Epithelial cell of proximal tubule (primary cell): ENCODE measurements at regions not wholly inside any gene's neighbourhood (a gene's known extent, or its start where the extent isn't known, plus 50 kb on each side); places are given as distances from the start of the nearest gene placed in this dataset.

Experiments used
- DNase-seq: peaks from one replicate; pipeline ENCODE4 v3.0.0-alpha.2; 2011; ENCODE audit warnings: low read depth
- H3K4me3 ChIP-seq: 2 replicates; pipeline ENCODE4 v1.5.1; 2011; ENCODE audit warnings: low read depth, mild to moderate bottlenecking, low read length
- CTCF ChIP-seq: conservative IDR thresholded peaks from 2 replicates; pipeline ENCODE4 v1.5.1; 2012; ENCODE audit warnings: low read depth, mild to moderate bottlenecking, low read length

DNA sequence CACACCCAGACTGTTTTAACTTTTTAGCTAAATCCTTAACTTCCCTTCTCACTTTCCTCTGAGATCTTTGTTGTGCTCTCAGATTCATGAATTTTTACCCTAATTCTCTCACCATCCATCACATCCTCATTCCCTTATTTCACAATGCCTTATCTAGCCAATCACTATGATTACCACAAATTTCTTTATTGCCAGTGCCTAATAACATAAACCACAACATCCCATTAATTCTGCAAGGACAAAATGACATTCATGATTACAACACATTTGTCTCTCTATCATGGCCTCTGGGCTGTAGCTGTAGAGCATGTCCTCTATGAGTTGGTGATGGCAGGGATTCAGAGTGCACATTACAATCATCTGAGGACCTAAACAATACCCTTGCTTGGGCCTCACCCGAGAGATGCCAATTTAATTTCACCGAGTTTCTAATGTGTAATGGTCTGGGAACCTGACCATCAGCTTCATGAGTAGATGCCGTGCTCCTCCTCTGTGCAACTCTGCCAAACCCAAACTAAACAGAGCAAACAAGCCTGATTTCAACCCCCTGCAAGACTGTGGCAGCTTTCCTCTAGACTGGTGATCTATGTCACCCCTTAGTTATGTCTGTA, 99.3 kb downstream of the SPTSSA start:
- no peak for TF ChIP-seq CTCF
- no peak for DNase-seq
- no peak overlapping the region for H3K4me3 ChIP-seq

DNA sequence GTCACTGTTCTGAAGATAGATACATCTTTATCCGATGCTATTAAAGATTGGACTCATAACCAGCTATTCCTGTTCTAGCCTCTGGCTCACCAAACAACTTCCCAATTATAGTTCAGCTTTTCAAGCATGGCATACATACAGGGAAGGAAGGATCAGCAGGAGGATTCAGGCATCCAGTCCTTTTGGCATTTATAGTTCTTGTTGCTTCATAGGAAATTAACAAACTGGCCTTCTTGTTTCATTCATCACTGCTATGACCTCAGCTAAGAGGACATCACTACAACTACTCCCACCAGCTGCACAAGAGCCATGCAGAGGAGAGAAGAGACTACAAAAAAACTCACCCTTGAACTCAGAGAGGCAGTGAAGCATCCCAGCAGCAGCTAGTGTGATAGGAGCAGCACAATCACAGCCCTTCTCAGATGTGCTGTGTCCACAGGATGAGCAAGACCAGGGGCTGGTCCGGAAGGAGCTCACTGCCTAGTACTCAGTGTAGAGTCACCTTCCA, 100.5 kb downstream of the SPTSSA start:
- TF ChIP-seq CTCF, result no peak
- DNase-seq, result no peak
- H3K4me3 ChIP-seq, result no peak overlapping the region

DNA sequence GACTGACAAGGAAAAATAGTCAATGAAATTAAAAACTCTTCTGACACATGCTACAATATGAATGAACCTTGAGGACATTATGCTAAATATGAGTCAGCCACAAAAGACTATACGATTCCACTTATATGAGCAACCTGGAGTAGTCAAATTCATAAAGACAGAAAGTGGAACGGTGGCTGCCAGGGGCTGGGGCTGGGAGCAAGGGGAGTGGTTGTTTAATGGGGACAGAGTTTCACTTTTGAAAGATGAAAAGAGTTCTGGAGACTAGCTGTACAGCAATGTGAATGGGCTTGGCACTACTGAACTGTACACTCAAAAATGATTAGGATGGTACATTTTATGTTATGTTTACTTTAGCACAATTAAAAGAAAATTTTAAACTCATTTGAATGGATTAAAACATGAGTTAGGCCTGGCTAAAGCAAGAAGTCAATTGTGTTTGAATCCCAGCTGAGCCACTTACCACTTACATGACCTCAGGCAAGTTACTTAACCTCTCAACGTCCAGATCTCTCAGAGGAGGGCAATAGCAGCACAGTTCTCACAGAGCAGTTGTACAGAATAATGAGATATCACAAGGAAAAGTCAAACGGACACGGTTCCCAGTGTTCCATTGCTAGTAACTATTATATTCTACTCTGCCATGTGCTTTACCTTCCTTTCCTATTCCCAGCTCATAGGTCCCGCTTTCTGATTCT, 102.5 kb downstream of the SPTSSA start:
- no peak for DNase-seq
- no peak overlapping the region for H3K4me3 ChIP-seq
- TF ChIP-seq CTCF, result no peak

GRCh38 chr14:34356264-34356654, 105.8 kb downstream of the SPTSSA start:
- H3K4me3 ChIP-seq, result no peak overlapping the region
- DNase-seq, result no peak
- TF ChIP-seq CTCF, result no peak

DNA sequence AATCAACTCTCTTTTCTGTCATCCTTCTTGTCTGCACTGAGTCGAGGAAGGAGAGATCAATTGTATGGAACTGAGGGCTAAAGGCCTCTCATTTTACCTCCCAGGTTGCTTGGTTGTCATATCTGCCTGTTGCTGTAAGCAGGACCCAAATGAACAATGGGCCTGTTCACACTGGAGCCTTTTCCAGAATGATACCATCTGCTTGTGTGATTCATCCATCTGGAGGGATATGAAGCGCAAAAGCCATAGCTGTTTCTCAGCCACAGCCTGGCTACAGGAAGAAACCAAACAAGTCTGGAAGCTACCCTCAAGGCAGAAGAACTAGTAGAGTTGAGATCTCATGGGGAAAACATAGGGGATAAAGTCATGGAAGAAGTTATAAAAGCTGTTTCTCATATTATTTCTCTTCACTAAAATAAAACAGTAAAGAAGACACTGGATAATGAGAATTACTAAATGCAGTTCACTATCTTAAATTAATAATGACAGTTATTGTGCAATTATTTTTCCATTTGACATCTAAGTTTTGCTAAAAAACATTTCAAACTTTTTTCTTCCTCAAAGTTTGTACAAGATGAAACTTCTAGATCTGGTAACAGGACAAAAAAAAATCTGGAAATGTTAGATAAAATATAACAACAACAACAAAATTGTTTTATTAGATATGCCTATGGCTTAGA, 106.3 kb downstream of the SPTSSA start:
- no peak for DNase-seq
- no peak overlapping the region for H3K4me3 ChIP-seq
- TF ChIP-seq CTCF, result no peak

DNA sequence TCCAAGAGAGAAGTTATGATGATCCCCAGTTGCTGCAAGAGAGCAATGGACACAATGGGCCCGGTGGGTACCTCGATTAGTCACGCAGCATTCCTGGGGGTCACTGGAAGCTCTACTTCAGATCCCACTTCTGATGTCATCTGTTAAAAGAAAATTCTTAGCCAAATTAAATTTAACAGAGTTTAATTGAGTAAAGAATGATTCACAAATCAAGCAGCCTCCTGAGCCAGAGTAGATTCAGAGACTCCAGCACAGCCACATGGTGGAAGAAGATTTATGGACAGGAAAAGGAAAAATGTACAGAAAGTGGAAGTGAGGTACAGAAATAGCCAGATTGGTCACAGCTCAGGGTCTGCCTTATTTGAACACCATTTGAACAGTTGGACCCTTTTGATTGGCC, 107.5 kb downstream of the SPTSSA start:
- no peak for TF ChIP-seq CTCF
- DNase-seq, result no peak
- H3K4me3 ChIP-seq, result no peak overlapping the region
